Uterus (tissue), 2 donors: ENCODE measurements at regions not wholly inside any gene's neighbourhood (a gene's known extent, or its start where the extent isn't known, plus 50 kb on each side); places are given as distances from the start of the nearest gene placed in this dataset.

Experiments
- POLR2A ChIP-seq, 2 donors: fragments of 450-650 bp; IDR thresholded peaks; one replicate each; pipeline ENCODE4 v1.6.1; 2016; ENCODE audit warnings: antibody characterized with exemption in 2 of 2, mild to moderate bottlenecking in 1 of 2, moderate library complexity in 1 of 2
- TF ChIP-seq, protein P1 (sequence below), 4 experiments: fragments of 200-600 bp in 2 of 4; fragments of 450-650 bp in 2 of 4; sonication (generic) in 2 of 4; IDR thresholded peaks; one replicate each; pipeline ENCODE4 v1.5.1; 2016 to 2019; ENCODE audit warnings: antibody characterized with exemption in 4 of 4, mild to moderate bottlenecking in 2 of 4, moderate library complexity in 1 of 4

GRCh38 chr14:36462890-36463289, 57.1 kb downstream of the NKX2-1 start:
- TF ChIP-seq, protein P1, sequence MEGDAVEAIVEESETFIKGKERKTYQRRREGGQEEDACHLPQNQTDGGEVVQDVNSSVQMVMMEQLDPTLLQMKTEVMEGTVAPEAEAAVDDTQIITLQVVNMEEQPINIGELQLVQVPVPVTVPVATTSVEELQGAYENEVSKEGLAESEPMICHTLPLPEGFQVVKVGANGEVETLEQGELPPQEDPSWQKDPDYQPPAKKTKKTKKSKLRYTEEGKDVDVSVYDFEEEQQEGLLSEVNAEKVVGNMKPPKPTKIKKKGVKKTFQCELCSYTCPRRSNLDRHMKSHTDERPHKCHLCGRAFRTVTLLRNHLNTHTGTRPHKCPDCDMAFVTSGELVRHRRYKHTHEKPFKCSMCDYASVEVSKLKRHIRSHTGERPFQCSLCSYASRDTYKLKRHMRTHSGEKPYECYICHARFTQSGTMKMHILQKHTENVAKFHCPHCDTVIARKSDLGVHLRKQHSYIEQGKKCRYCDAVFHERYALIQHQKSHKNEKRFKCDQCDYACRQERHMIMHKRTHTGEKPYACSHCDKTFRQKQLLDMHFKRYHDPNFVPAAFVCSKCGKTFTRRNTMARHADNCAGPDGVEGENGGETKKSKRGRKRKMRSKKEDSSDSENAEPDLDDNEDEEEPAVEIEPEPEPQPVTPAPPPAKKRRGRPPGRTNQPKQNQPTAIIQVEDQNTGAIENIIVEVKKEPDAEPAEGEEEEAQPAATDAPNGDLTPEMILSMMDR (IDR thresholded peaks at IDR 0.05) = no peak
- TF ChIP-seq POLR2A (IDR thresholded peaks at IDR 0.05) = no peak
